Type B pancreatic cell (in vitro differentiated cells): ENCODE measurements at regions not wholly inside any gene's neighbourhood (a gene's known extent, or its start where the extent isn't known, plus 50 kb on each side); places are given as distances from the start of the nearest gene placed in this dataset.

Source experiments
- DNase-seq: peaks from one replicate; pipeline ENCODE4 v3.0.0; 2021; ENCODE audit warnings: mixed read lengths; ENCODE audit not compliant: unreplicated experiment; ENCODE audit errors: extremely low spot score
- H3K27ac Mint-ChIP-seq: 2 replicates; pipeline ENCODE4 v1.8.0; 2021; ENCODE audit warnings: mild to moderate bottlenecking, mixed read lengths
- H3K27me3 Mint-ChIP-seq: 2 replicates; pipeline ENCODE4 v1.8.0; 2021; ENCODE audit warnings: mixed read lengths
- H3K36me3 Mint-ChIP-seq: 2 replicates; pipeline ENCODE4 v1.8.0; 2021; ENCODE audit warnings: mixed read lengths
- H3K4me1 Mint-ChIP-seq: one replicate; pipeline ENCODE4 v1.8.0; 2021; ENCODE audit warnings: mixed read lengths; ENCODE audit not compliant: unreplicated experiment
- H3K4me3 Mint-ChIP-seq: 2 replicates; pipeline ENCODE4 v1.8.0; 2021; ENCODE audit warnings: mild to moderate bottlenecking, mixed read lengths
- H3K9me3 Mint-ChIP-seq: 2 replicates; pipeline ENCODE4 v1.8.0; 2021; ENCODE audit warnings: mixed read lengths
- TF ChIP-seq, protein P1 (sequence below): fragments of 200-600 bp; sonication (generic); conservative IDR thresholded peaks from 2 replicates; pipeline ENCODE4 v1.5.0; 2021; ENCODE audit warnings: antibody characterized with exemption, mild to moderate bottlenecking

DNA sequence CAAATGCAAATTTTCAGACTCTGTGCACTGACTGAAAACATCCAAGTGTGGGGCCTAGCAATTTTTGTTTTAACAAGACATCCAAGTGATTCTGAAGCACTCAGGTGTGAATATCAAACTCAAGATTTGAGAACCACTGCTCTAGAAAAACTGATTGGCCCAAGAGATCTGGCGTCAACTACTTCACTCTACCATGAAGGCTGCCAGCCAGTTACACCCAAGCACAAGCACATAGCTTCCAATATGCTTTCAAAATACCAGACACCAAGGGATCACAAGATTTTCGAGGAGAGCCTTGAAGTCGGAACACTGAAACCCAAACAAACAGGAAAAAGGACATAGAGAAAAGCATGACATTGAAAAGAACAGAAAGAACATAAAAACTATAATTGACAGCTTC lies 140.2 kb downstream of the PTCHD4 start:
- H3K4me1 Mint-ChIP-seq, result peaks cover 7% of the 10 kb centered on the region
- no peaks in the 10 kb centered on the region for H3K9me3 Mint-ChIP-seq
- no peak overlapping the region for H3K27ac Mint-ChIP-seq
- H3K27me3 Mint-ChIP-seq, result no peaks in the 10 kb centered on the region
- TF ChIP-seq, protein P1, sequence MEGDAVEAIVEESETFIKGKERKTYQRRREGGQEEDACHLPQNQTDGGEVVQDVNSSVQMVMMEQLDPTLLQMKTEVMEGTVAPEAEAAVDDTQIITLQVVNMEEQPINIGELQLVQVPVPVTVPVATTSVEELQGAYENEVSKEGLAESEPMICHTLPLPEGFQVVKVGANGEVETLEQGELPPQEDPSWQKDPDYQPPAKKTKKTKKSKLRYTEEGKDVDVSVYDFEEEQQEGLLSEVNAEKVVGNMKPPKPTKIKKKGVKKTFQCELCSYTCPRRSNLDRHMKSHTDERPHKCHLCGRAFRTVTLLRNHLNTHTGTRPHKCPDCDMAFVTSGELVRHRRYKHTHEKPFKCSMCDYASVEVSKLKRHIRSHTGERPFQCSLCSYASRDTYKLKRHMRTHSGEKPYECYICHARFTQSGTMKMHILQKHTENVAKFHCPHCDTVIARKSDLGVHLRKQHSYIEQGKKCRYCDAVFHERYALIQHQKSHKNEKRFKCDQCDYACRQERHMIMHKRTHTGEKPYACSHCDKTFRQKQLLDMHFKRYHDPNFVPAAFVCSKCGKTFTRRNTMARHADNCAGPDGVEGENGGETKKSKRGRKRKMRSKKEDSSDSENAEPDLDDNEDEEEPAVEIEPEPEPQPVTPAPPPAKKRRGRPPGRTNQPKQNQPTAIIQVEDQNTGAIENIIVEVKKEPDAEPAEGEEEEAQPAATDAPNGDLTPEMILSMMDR, result no peak
- no peak overlapping the region for H3K4me3 Mint-ChIP-seq
- H3K36me3 Mint-ChIP-seq, result no peaks in the 10 kb centered on the region
- no peak for DNase-seq

DNA sequence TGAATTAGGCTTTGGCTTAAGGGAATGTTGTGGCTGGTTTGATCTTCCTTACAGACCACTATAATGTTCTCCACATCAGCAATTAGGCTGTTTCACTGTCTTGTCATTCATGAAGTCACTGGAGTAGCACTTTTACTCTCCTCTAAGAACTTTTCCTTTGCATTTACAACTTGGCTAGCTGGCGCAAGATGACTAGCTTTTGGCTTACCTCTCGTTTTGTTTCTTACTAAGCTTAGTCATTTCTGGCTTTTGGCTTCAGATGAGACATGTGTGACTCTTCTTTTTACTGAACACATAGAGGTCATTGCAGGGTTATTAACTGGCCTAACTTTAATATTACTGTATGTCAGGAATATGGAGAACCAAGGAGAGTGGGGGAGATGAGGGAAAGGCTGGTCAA lies 143.2 kb downstream of the PTCHD4 start:
- peaks cover 3% of the 10 kb centered on the region for H3K4me1 Mint-ChIP-seq
- TF ChIP-seq, protein P1, result no peak
- H3K27me3 Mint-ChIP-seq, result no peaks in the 10 kb centered on the region
- no peak overlapping the region for H3K27ac Mint-ChIP-seq
- no peaks in the 10 kb centered on the region for H3K36me3 Mint-ChIP-seq
- no peaks in the 10 kb centered on the region for H3K9me3 Mint-ChIP-seq
- no peak for DNase-seq
- no peak overlapping the region for H3K4me3 Mint-ChIP-seq

GRCh38 chr6:47964969-47965368 lies 146.0 kb downstream of the PTCHD4 start:
- H3K4me3 Mint-ChIP-seq, result no peak overlapping the region
- no peak for DNase-seq
- H3K27me3 Mint-ChIP-seq, result no peaks in the 10 kb centered on the region
- H3K36me3 Mint-ChIP-seq, result no peaks in the 10 kb centered on the region
- no peaks in the 10 kb centered on the region for H3K9me3 Mint-ChIP-seq
- peaks cover under 1% of the 10 kb centered on the region for H3K4me1 Mint-ChIP-seq
- TF ChIP-seq, protein P1, result no peak
- H3K27ac Mint-ChIP-seq, result no peak overlapping the region

GRCh38 chr6:47952640-47953039 lies 158.4 kb downstream of the PTCHD4 start:
- Mint-ChIP-seq H3K4me3 (no peak overlapping the region), H3K27me3 (no peaks in the 10 kb centered on the region), H3K4me1 (no peaks in the 10 kb centered on the region), H3K9me3 (no peaks in the 10 kb centered on the region), H3K36me3 (peaks cover 3% of the 10 kb centered on the region), H3K27ac (no peak overlapping the region)
- no peak for DNase-seq
- TF ChIP-seq, protein P1, result no peak

GRCh38 chr6:47944846-47945245 lies 163.0 kb downstream of the OPN5 start:
- peaks cover 3% of the 10 kb centered on the region for H3K36me3 Mint-ChIP-seq
- H3K9me3 Mint-ChIP-seq, result no peaks in the 10 kb centered on the region
- H3K4me3 Mint-ChIP-seq, result no peak overlapping the region
- no peaks in the 10 kb centered on the region for H3K27me3 Mint-ChIP-seq
- H3K4me1 Mint-ChIP-seq, result no peaks in the 10 kb centered on the region
- no peak for DNase-seq
- TF ChIP-seq, protein P1, result no peak
- no peak overlapping the region for H3K27ac Mint-ChIP-seq

DNA sequence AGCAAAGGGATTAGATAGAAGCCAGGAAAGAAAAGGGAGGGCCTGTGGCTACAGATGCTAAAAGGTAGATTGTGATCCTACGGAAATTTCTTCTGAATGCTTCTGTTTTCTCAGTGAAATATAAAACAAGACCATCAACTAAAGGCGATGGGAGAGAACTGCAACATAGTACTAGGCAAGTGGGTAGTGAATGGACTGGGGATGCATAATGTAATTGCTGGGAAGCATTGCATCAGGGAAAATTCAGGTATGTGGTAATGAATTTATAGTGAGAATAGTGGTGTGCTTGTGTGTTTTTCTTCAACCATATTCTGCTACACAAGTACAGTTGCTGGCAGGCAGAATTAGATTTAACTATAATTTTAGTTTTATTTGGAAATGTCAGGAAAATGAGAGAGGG lies 156.6 kb downstream of the OPN5 start:
- TF ChIP-seq, protein P1, result no peak
- Mint-ChIP-seq H3K4me1 (no peaks in the 10 kb centered on the region), H3K9me3 (no peaks in the 10 kb centered on the region), H3K27ac (no peak overlapping the region), H3K4me3 (no peak overlapping the region), H3K36me3 (no peaks in the 10 kb centered on the region), H3K27me3 (no peaks in the 10 kb centered on the region)
- DNase-seq, result no peak
